ENCODE measurements at regions not wholly inside any gene's neighbourhood (a gene's known extent, or its start where the extent isn't known, plus 50 kb on each side); places are given as distances from the start of the nearest gene placed in this dataset.

- no peak for TF ChIP-seq SIN3A (IDR thresholded peaks at IDR 0.05; ENCODE audit: borderline replicate concordance, insufficient read depth, low read length)
- no peak for TF ChIP-seq POLR2AphosphoS5 (IDR thresholded peaks at IDR 0.05; ENCODE audit: low read depth, low read length)
Observed at GRCh38 chr7:68180761-68181160, 1184.1 kb downstream of the TYW1 start.

Data from PFSK-1 (cell line).